Activated CD8-positive, alpha-beta T cell treated with anti-CD3 and anti-CD28 coated beads for 36 hours (primary cell): ENCODE measurements at regions not wholly inside any gene's neighbourhood (a gene's known extent, or its start where the extent isn't known, plus 50 kb on each side); places are given as distances from the start of the nearest gene placed in this dataset.

ENCODE experiments used
- ATAC-seq: fragments of 200-7000 bp; cut with Tn5 transposase; one replicate; pipeline ENCODE4 v1.10.0; 2021; ENCODE audit warnings: mild to moderate bottlenecking, moderate library complexity
- CTCF ChIA-PET: fragments of 350-600 bp; sonication (Branson Sonifier 250); formaldehyde crosslinking; loops from one replicate; lab custom pipeline; 2021; ENCODE audit warnings: antibody characterized with exemption; lab: Charles Lee
- POLR2A ChIA-PET: fragments of 350-600 bp; sonication (Branson Sonifier 250); formaldehyde crosslinking; loops from one replicate; lab custom pipeline; 2021; ENCODE audit warnings: antibody characterized with exemption; lab: Charles Lee
- DNase-seq: peaks from one replicate; pipeline ENCODE4 v3.0.0-alpha.2; 2020
- H3K27ac Mint-ChIP-seq: one replicate; pipeline ENCODE4 v1.8.0; 2021; ENCODE audit warnings: mild to moderate bottlenecking, mixed read lengths
- H3K27me3 Mint-ChIP-seq: one replicate; pipeline ENCODE4 v1.8.0; 2021; ENCODE audit warnings: mixed read lengths
- H3K36me3 Mint-ChIP-seq: one replicate; pipeline ENCODE4 v1.8.0; 2021; ENCODE audit warnings: low read depth, mixed read lengths
- H3K4me1 Mint-ChIP-seq: one replicate; pipeline ENCODE4 v1.8.0; 2021; ENCODE audit warnings: low read depth, mixed read lengths
- H3K4me3 Mint-ChIP-seq: one replicate; pipeline ENCODE4 v1.8.0; 2021; ENCODE audit warnings: mild to moderate bottlenecking, moderate library complexity, mixed read lengths
- H3K9me3 Mint-ChIP-seq: one replicate; pipeline ENCODE4 v1.8.0; 2021; ENCODE audit warnings: mixed read lengths
- CTCF ChIP-seq: fragments of 200-600 bp; IDR thresholded peaks from one replicate; pipeline ENCODE4 v1.8.0; 2022; ENCODE audit warnings: antibody characterized with exemption, mild to moderate bottlenecking
- intact Hi-C: fragments of 100-400 bp; cut with micrococcal nuclease; formaldehyde crosslinking; loops from one replicate; pipeline ENCODE4 v1.10.0; 2022

DNA sequence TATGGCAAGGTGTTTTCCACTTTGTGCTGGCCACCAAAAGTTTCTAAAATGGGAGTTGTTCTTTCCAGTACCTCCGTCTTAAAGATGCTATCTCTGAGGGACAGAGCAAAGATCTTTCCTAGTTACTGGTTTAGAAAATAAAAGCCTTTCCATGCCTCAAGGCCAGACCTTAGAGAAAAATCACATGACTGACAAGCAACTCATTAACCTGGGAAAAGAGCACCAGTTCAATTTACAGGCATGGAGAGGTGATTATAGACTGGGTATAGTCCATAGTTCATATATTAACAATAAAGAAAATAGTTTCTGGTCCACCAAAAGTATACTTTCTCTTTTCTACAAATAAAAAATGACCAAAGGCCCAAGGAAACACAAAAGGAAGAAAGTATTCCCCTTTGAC is 230.7 kb downstream of the TOX3 start:
- Mint-ChIP-seq H3K4me3 (no peak overlapping the region), H3K36me3 (no peaks in the 10 kb centered on the region), H3K4me1 (no peaks in the 10 kb centered on the region), H3K27ac (no peak overlapping the region), H3K27me3 (no peaks in the 10 kb centered on the region), H3K9me3 (peaks cover 2% of the 10 kb centered on the region)
- intact Hi-C loops, result no loop called here
- ChIA-PET POLR2A (no interaction called here), CTCF (no interaction called here)
- no peak for DNase-seq
- ATAC-seq, result no peak
- no peak for TF ChIP-seq CTCF

GRCh38 chr16:52312716-52313115 is 234.2 kb downstream of the TOX3 start:
- Mint-ChIP-seq H3K9me3 (peaks cover 7% of the 10 kb centered on the region), H3K27ac (no peak overlapping the region), H3K27me3 (no peaks in the 10 kb centered on the region), H3K36me3 (no peaks in the 10 kb centered on the region), H3K4me1 (peaks cover 6% of the 10 kb centered on the region), H3K4me3 (no peak overlapping the region)
- no peak for TF ChIP-seq CTCF
- DNase-seq (no peak), ATAC-seq (no peak)
- intact Hi-C loops, result no loop called here
- ChIA-PET CTCF (no interaction called here), POLR2A (no interaction called here)

- peak; percentile 74 for ATAC-seq
- Mint-ChIP-seq H3K27ac (no peak overlapping the region), H3K36me3 (no peaks in the 10 kb centered on the region), H3K4me3 (no peak overlapping the region), H3K9me3 (peaks cover 6% of the 10 kb centered on the region), H3K4me1 (peaks cover 6% of the 10 kb centered on the region), H3K27me3 (no peaks in the 10 kb centered on the region)
- peak; percentile 12 for DNase-seq
- CTCF ChIA-PET, result no interaction called here
- intact Hi-C loops, result no loop called here
- POLR2A ChIA-PET, result no interaction called here
- TF ChIP-seq CTCF, result no peak
Observed at GRCh38 chr16:52309446-52310416, 237.2 kb downstream of the TOX3 start.

GRCh38 chr16:52308051-52308450 is 238.9 kb downstream of the TOX3 start:
- H3K36me3 Mint-ChIP-seq, result no peaks in the 10 kb centered on the region
- intact Hi-C loops, result no loop called here
- H3K27ac Mint-ChIP-seq, result no peak overlapping the region
- H3K4me3 Mint-ChIP-seq, result no peak overlapping the region
- CTCF ChIA-PET, result no interaction called here
- H3K4me1 Mint-ChIP-seq, result peaks cover 6% of the 10 kb centered on the region
- DNase-seq (no peak), ATAC-seq (no peak)
- peaks cover 6% of the 10 kb centered on the region for H3K9me3 Mint-ChIP-seq
- H3K27me3 Mint-ChIP-seq, result no peaks in the 10 kb centered on the region
- POLR2A ChIA-PET, result no interaction called here
- no peak for TF ChIP-seq CTCF

DNA sequence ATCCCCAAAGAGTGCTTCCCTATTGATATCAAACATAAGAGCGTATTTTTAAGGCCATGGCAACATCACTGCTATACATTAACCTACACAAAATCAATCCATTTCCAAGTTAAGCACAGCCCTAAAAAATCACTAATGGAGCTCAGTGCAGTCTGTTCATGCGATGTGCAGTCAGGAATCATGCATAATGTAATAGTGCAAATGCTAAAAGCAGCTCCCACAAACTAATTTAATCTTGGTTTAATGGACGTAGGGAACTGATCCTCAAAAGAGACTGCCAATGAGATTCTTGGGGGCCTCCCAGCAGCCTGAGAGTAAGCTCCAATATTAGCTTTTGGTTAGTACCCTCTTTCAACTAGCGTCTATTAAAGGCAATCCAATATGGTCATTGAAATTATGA is 245.9 kb downstream of the TOX3 start:
- H3K4me3 Mint-ChIP-seq, result no peak overlapping the region
- TF ChIP-seq CTCF, result no peak
- CTCF ChIA-PET, result no interaction called here
- POLR2A ChIA-PET, result no interaction called here
- no peak for DNase-seq
- H3K27ac Mint-ChIP-seq, result no peak overlapping the region
- no peaks in the 10 kb centered on the region for H3K4me1 Mint-ChIP-seq
- intact Hi-C loops, result no loop called here
- no peaks in the 10 kb centered on the region for H3K36me3 Mint-ChIP-seq
- H3K9me3 Mint-ChIP-seq, result no peaks in the 10 kb centered on the region
- no peak for ATAC-seq
- no peaks in the 10 kb centered on the region for H3K27me3 Mint-ChIP-seq
